T-helper 2 cell (primary cell): ENCODE measurements at regions not wholly inside any gene's neighbourhood (a gene's known extent, or its start where the extent isn't known, plus 50 kb on each side); places are given as distances from the start of the nearest gene placed in this dataset.
"Not testable (repeated sequence)": the region's sequence is repeated elsewhere in the genome, so short reads cannot be mapped to it uniquely, and the experiment has no call there.

Source experiments
- DNase-seq, 5 experiments: peaks; one replicate each; pipeline versions ENCODE4 v3.0.0 to v3.0.0-alpha.2; 2012 to 2022

DNA sequence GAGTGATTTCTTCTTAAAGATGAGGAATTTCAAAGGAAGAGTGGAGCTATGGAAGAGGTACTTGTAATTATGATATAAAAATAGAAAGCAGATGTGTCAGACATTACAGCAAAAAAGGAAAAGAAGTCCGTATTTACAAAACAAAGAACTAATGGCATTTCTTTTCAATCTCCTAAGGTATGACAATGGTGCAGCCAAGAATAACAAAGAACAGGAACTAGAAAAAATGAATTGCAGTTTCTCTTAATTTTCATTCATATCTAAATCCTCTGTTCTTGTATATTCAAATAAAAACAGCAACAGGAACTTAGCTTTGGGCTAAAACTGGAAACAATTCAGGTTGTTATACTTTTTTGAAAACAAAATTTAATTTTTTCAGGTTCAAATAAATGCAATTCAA lies 105.1 kb downstream of the SPRY1 start:
- no peak for DNase-seq

DNA sequence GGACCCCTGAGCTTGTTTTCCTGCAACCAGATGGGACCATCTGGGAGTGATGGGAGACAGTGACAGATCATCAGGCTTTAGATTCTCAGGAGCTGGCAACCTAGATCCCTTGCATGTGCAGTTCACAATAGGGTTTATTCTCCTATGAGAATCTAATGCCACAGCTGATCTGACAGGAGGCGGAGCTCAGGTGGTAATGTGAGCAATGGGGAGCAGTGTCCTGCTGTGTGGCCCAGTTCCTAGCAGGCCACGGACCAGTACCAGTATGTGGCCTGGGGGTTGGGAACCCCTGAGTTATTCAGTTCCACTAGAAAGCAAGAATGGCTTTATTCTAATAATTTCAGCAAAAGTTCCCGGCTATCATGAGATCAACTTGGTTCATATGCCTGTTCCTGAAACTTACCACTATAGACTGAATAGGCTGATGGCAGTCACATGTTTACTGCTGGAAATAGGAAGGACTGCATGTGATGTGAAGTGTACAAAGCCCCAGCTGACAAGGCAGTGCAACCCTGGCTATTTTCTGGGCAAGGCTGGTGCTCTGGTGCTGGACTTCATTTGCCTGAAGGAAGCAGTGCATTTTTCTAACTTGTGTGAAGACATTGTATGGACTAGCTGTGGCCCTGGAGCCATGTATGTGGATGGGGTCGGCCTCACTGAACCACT lies 107.2 kb downstream of the SPRY1 start:
- DNase-seq: no peak

DNA sequence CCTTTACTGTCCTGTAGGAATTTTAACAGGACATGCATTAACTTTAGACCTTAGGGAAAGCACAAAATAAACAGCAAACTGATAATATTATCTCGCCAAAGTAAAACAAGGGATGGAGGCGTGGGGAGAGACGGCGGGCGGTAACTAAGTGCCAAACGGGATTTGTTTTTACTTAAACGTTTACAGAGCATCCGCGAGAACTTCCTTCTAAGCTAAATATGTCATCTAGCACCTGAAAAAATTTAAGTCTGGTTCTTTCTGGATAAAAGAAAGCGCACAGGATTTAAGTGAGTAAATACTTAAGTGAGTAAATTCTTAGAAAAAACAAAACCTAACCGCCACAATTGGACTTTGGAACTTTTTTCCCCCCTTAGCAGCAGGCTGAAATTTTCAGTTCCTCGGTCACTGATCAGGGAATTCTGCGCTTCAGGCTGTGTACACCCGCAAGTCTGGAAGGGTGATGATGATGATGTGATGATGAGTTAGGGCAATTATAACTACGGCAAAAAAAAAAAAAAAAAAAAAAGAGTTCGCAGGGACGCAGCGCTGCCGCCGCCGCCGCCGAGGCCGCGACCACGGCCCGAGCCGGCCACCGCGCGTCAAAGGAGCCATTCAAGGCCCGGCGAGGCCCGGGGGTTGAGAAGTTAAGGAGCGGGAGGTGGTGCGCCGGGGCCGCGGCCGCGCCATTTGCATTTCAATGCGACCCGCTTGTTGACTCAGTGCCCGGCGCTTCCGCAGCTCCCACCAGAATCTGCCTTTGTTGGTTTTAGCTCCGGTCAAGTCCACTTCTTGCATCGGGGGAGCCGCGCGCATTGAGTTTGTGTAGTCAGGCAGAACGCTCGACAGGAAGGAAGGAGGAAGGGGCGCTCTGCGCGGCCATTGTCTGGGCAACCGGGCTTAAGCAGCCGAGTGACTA lies 108.8 kb downstream of the SPRY1 start:
- peak in 2 of 5 experiments; percentile 2 to 8 for DNase-seq

DNA sequence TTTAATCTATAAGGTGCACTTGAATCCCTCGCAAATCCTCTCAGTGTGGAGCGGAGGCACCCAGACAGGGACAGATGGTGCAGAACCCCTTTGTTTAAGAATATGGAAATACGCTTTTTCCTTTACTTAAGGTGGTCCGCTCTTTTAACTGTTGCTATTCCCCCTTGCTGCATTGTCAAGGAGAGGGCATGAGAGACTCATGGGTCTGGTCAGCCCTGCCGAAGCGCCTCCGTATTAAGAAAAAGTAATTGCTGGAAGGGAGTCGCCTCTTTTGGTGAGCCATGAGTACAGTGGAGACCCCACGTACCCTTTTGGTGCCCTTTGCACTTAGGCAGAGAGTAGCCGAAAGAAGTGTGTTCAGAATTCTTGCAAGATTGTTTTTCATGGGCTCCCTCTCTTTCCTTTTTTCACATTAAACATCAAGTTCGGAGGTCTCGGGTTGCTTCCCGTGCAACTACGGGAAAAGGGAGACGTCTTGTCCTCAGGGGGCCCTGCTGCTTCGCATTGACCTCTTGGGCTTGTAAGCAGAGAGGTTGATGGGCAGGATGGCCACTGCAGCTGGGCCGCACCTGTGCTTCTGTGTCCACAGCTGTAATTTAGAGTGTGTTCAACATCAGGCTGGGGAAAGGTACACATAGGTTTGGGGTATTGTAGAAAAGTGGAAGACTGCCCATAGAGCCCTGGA lies 109.6 kb downstream of the SPRY1 start:
- no peak for DNase-seq

DNA sequence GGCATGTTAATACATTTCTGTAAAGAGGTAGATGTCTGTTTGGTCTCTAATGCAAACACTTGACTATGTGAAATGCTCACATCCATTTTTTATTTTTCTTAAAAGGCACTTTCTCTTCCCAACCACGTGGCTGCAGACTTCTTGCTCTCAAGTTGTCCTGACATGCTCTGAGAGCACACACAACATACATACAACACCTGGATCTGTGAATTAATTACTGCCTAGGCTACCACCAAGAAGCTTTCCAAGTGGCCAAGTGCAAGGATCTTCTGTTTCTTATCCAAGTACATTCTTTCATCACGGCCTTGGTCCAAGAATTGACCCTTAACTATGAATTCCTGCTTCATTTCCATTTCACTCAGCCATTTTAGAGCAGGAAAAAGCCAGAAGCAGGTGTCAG lies 110.8 kb downstream of the SPRY1 start:
- no peak for DNase-seq

DNA sequence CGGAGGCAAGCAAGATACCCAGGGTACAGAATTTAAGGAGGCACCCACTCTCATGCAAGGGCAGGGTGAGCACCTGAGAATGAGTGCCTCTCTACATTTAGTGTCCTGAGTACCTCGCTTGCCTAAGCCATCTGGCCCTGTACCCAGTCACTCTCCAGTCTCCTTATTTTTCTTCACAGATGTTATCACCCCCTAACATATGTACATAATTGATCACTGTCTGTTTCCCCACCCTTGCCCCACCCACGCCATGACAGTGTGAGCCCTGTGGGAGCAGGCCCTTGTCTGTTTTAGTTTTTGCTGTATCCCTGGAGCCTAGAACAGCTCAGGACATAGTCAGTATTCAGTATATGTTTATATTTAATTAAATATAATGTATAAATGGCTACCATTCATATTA lies 113.6 kb downstream of the SPRY1 start:
- DNase-seq: no peak

DNA sequence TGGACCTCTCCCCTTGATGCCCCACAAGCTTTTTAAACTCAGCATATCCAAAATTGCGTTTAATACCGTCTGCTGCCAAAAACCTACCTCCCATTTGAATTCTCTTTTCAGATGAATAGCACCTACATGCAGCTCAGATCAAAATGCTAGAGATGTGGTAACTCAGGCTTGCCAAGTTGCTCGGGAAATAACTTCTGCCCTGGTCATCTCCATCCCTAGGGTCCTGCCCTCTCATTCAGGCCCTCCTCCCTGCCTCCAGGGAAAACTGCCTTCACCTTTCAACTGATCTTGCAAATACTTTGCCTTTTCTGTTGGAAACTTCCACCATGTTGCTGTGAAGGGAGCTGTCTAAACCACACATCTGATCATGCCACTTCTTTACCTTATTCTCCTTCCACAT lies 114.1 kb downstream of the SPRY1 start:
- no peak for DNase-seq

DNA sequence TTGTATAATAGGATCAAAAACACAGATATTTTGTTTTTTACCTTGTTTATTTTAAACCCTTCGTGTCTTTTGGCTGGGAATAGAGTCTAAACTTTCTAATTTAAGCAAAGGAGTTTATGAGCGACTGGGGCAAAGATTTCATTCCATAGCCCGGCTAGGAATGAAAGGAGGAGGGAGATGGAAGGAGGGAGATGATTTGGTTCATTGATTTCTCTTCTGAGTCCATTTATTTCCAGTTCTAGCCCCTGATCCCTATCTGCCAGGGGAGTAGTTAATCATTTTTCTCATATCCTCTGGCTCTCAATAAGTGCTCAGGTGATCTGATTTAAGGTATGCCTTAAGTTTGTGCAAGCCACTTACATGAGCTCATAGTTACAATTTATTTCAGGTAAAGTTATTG lies 120.0 kb downstream of the SPRY1 start:
- no peak for DNase-seq

DNA sequence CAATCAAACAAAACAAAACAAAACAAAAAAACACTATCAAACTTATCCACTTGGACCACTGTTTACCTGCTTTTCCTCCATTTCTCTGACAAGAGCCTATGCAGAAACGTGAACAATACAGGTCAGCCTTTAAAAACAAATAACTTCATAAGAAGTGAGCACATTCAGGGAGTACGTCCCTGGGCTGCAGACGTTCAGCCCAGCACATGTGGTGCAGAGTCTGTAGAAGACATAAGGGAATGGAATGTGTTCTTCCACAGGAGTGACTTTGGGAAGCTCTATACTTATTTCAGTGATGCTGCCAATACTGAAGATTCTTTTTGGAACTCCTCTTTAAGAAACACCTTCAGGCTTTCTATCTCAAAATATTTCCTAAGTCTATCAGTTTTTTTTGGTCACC lies 120.6 kb downstream of the SPRY1 start:
- no peak for DNase-seq

DNA sequence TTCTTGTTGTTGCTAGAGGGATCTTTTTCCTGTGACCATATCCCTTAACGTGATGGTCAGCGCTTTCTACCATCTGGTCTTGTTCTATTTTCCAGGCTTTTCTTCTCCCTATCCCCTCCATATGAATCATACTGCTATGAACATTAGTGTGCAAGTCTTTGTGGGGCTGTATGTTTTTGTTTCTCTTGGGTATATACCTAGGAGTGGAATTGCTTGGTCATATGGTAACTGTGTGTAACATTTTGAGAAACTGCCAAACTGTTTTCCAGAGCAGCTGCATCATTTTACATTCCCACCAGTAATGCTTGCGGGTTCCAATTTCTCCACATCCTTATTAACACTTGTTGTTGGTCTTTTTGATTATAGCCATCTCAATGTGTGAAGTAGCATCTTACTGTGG lies 121.4 kb downstream of the SPRY1 start:
- DNase-seq: no peak

DNA sequence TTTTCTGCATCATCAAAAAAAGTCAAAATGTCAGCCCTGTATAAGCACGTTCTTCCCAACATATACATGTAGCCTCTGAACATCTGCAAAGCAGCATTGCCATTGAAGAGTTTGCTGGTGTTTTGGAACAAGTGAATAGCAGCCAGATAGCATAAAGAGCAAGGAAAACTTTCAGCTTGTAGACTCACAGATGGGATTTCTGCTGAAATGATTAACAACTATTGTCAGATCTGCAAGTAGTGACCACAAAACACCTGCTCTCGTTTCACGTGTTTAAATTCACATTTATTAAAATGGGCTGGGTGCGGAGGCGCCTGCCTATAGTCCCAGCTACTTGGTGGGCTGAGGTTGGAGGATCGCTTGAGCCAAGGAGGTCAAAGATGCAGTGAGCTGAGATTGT lies 123.7 kb downstream of the SPRY1 start:
- no peak for DNase-seq

DNA sequence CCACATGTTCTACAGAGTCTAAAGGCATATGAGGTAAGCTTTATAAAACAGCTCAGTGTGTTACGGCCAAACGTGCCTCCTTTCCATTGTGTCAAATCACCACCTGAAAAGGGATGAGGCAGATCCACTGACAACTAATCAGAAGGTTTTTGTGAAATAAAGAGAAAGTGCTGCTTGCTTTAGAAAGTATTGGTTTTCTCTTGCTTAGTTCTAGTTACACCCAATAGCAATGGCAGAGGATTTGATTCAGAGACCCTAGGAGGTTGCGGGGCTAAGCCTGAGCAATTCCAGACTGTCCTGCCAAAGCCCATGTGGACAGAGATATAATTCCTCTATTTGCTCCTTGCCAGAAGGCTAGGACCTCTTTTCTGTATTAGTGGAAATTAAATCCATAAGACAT lies 125.5 kb downstream of the SPRY1 start:
- DNase-seq: no peak

DNA sequence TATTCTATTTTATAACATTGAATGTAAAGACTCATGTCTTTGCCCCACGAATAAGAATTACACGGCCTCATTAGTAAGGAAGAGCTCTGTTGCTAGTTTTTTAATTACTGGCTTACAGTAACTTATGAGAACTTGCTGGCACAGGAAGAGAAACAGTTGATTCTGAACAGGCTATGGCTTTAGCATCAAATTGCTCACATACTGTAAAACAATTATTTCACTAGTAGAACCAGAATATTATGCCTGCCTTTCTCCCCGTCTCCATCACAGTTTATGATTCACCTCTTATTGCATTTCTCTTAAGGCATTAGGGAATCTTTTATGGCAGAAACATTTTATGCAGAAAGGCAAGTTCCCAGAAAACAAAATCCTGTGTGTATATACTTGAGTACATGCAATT lies 126.1 kb downstream of the SPRY1 start:
- no peak for DNase-seq

DNA sequence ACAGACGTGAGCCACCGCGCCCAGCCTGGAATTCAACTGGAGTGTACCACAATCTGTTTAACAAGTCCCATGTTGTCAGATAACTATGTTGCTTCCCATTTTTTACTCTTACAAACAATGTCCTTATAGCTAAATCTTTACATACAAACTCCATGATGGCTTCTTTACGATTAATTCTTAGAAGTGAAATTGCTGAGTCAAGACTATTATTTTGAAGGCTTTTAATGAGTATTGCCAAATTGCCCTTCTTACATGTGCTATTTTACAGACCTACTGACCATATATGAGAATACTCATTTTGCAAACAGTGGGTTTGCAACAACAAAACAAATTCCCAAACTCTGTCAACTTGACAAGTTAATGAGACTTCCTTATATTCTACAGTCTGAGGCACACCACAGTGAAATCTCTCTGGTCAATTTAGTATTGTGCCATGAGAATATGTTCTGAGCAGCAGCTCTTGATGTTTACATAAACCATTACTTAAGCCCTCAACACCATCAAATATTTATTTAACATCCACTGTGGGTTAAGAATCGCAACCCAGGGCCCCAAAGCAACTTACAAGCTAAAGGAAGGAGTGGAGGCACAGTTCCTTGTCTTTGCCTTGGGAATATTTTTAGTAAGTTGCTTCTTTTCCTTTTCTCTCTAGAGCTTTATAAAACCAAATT lies 128.5 kb downstream of the SPRY1 start:
- no peak for DNase-seq

DNA sequence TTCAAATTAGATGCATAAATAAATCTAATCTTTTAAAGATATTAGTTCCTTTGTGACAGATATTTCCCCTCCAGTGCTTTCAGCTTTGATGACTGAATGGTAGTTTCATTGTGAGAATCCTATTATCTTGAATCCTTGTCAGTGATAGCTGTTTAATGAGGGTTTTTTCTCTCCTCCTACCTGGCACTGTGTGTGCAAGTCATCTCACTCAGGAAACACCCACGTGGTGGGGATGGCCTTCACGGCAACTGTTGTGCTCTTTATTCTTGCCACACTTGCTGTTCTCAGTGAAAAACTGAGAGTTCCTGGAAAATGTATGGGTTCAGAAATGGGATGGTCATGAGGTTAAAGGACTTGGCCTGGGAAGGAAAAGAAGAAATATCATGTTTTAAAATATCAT lies 129.9 kb downstream of the SPRY1 start:
- DNase-seq: no peak

DNA sequence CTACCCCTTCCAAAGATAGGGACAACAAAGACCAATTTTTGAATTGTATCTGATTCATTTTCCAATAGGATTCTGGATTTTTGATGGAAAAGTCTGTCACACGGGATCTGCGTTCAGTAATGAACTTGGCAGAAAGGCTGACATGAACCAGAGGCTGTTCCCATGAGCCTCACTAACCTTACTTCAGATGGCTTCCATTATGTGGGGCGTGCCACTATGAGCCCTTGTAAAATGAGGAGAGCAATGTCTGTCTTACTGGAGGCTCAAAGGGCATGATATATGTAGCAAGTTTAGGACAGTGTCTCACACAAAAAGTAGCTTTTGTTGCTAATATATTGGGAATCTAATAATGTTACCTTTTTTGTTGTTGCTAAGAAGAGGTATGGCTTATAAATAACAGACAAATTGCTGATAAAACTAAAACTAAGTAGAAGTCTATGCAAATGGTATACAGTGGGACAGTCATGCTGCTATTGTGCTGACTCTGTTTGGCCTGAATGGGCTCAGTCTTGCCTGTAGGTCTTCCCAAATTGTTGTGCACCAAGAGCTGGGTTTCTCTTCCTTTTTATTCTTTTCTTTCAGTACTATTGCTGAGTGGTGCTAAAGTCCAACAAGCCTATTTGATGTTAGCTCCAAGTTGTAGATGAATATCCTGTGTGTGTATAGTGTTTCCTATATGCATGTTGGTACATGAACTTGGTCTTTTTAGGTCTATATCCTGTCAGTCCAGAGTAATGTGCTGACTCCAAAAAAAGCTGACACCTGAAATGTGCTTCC lies 132.1 kb downstream of the SPRY1 start:
- no peak for DNase-seq

DNA sequence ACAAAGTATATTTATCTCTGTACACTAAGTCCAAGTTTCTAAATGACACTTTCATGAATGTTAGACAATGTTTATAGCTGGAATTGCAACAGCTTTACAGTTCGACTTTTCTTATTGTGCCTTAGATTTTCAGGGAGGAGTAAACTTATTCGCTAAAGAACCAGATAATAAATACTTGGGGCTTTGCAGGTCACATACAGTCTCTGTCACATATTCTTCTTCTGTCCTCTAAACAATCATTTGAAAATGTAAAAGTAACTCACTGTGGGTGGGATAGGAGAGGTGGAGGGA lies 132.6 kb downstream of the SPRY1 start:
- no peak for DNase-seq

DNA sequence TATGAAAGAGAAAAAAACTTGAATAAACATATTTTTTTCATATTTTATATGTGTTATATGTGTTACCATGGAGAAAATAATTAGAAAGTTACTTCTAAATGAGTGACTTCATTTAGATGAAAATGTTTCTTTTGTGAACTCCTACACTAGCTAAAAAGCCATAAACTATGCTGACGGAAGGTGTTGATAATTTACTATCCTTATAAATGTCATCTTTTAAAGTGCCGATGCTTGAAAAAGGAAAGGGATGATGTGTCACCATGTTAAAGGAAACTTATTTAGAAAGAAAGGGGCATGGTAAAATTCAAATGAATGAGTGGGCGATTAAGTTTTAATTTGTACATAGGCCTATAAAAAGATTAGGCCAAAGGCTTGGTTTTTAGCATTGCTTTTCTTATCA lies 133.8 kb downstream of the SPRY1 start:
- DNase-seq: no peak

DNA sequence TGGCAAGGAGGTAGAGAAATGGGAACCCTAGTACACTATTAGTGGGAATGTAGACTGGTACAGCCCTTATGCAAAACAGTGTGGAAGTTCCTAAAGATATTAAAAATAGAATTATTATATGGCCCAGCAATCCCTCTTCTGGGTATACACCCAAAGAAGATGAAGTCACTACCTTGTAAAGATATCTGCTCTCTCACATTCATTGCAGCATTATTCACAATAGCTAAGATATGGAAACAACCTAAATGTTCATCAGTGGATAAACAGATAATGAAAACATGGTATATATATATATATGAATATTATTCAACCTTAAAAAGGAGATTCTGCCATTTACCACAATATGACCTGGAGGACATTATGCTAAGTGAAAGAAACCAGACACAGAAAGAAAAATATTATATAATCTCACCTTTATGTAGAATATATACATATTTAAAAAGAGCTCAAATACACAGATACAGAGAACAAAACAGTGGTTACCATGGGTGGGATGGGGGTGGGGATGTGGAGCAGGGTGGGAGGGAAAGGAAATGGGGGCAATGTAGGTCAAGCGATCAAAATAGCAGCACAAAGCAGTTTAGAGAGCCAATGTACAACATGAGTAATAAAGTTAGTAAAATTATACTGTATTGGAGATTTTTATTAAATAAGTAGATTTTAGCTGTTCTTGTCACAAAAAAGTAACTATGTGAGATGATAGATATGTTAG lies 138.6 kb downstream of the SPRY1 start:
- no peak for DNase-seq

DNA sequence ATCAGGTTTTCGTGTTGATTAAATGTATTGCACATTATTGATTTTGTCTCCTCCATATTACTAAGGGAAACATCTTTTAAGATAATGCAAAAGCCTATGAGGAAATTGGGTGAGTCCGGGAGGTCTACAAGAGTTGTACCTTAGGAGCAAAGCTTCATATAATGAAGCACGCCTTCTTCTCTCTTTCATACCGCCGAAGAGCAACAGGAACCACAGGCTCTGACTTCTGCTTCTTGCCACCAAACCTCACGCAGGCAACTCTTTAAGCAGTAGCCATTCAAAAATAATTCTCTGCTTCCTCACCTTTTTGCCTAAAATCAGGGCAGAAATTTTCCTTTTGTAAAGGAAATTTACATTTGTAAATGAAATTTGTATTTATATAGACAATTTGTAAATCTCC lies 139.6 kb downstream of the SPRY1 start:
- no peak for DNase-seq

DNA sequence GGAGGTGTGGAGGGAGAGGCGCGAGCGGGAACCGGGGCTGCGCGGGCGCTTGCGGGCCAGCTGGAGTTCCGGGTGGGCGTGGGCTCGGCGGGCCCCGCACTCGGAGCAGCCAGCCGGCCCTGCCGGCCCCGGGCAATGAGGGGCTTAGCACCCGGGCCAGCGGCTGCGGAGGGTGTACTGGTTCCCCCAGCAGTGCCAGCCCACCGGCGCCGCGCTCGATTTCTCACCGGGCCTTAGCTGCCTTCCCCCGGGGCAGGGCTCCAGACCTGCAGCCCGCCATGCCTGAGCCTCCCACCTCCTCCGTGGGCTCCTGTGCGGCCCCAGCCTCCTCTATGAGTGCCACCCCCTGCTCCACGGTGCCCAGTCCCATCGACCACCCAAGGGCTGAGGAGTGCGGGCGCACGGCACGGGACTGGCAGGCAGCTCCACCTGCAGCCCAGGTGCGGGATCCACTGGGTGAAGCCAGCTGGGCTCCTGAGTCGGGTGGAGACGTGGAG lies 141.4 kb downstream of the SPRY1 start:
- not testable (repeated sequence) for DNase-seq
